K562 (cell line): ENCODE measurements at regions not wholly inside any gene's neighbourhood (a gene's known extent, or its start where the extent isn't known, plus 50 kb on each side); places are given as distances from the start of the nearest gene placed in this dataset.

Experiments used
- ATAC-seq: fragments of 200-7000 bp; cut with Tn5 transposase; 3 replicates; pipeline ENCODE4 v1.9.1; 2020; ENCODE audit warnings: moderate library complexity
- BruUV-seq: library from RNA; stranded (reverse); fragments of 400-500 nt; replicated peaks from 2 replicates; lab custom pipeline; 2021; lab: Mats Ljungman, UMichigan
- CTCF ChIA-PET: fragments of 300-600 bp; formaldehyde crosslinking; extraction: SDS; loops from one replicate; lab custom pipeline; 2021; ENCODE audit warnings: low intra/inter-chr PET ratio; lab: Yijun Ruan, JAX
- POLR2A ChIA-PET: fragments of 300-600, 350-650 bp; sonication (Branson Sonifier 250); formaldehyde crosslinking; extraction: SDS; loops from one replicate; lab custom pipeline; 2021; ENCODE audit warnings: antibody characterized with exemption, inconsistent platforms; lab: Yijun Ruan, JAX
- DNase-seq, 4 experiments: peaks; one replicate each; pipeline versions ENCODE4 v3.0.0 to v3.0.0-alpha.2; 2011 to 2018; ENCODE audit warnings: low spot score in 3 of 4, mixed read lengths in 3 of 4; ENCODE audit errors: extremely low read depth in 1 of 4
- FAIRE-seq: peaks from 2 replicates; lab custom pipeline; 2011; peaks lifted over from hg19 to GRCh38; lab: Jason Lieb, UNC
- H2AFZ ChIP-seq: 2 replicates; pipeline ENCODE4 v1.6.0; 2011; ENCODE audit warnings: low read depth, low read length, control low read depth, inconsistent platforms
- H3K27ac ChIP-seq: fragments of 200-600 bp; 3 replicates; pipeline ENCODE4 v1.8.0; 2011; ENCODE audit warnings: low read depth, mild to moderate bottlenecking, control low read depth, inconsistent platforms, low read length, moderate library complexity, mixed read lengths; ENCODE audit errors: extremely low read depth
- H3K27me3 ChIP-seq, 2 experiments: fragments of 300-600 bp in 1 of 2; 2 replicates in 1 of 2; 3 replicates in 1 of 2; pipeline versions ENCODE4 v1.6.0 to v1.8.0; 2011; ENCODE audit warnings: inconsistent platforms in 2 of 2, low read length in 2 of 2, mild to moderate bottlenecking in 1 of 2, mixed read lengths in 1 of 2, moderate library complexity in 1 of 2; ENCODE audit not compliant: control insufficient read depth in 2 of 2, insufficient read depth in 2 of 2
- H3K36me3 ChIP-seq: fragments of 300-600 bp; 3 replicates; pipeline ENCODE4 v1.8.0; 2011; ENCODE audit warnings: mild to moderate bottlenecking, low read length, inconsistent platforms; ENCODE audit not compliant: control insufficient read depth, insufficient read depth
- H3K4me1 ChIP-seq, 2 experiments: fragments of 200-600 bp in 1 of 2; replicated peaks in 1 of 2; 2 replicates in 1 of 2; 3 replicates in 1 of 2; pipeline versions ENCODE4 v1.5.1 to v1.8.0; 2011; ENCODE audit warnings: inconsistent platforms in 2 of 2, low read length in 2 of 2, mild to moderate bottlenecking in 1 of 2, mixed read lengths in 1 of 2, moderate library complexity in 1 of 2; ENCODE audit not compliant: control insufficient read depth in 2 of 2, insufficient read depth in 2 of 2
- H3K4me2 ChIP-seq: 2 replicates; pipeline ENCODE4 v1.6.1; 2011; ENCODE audit warnings: low read length, control low read depth, inconsistent platforms, mixed read lengths; ENCODE audit not compliant: insufficient read depth
- H3K4me3 ChIP-seq: fragments of 200-600 bp; sonication (generic), shearing (Covaris generic); 2 replicates; pipeline ENCODE4 v1.5.1; 2016; ENCODE audit warnings: control low read depth, inconsistent platforms
- H3K79me2 ChIP-seq: fragments of 200-600 bp; 3 replicates; pipeline ENCODE4 v1.8.0; 2011; ENCODE audit warnings: low read length, inconsistent platforms; ENCODE audit not compliant: control insufficient read depth, insufficient read depth
- H3K9ac ChIP-seq, 2 experiments: 2 replicates each; pipeline versions ENCODE4 v1.6.0 to v1.6.1; 2011; ENCODE audit warnings: low read depth in 2 of 2, low read length in 2 of 2, control low read depth in 1 of 2, inconsistent platforms in 1 of 2, mild to moderate bottlenecking in 1 of 2, mixed read lengths in 1 of 2; ENCODE audit not compliant: insufficient read depth in 1 of 2
- H3K9me1 ChIP-seq: one replicate; pipeline ENCODE4 v1.6.0; 2011; ENCODE audit warnings: inconsistent platforms, mild to moderate bottlenecking, low read length, moderate library complexity; ENCODE audit not compliant: control insufficient read depth, insufficient read depth
- H3K9me3 ChIP-seq: replicated peaks from 2 replicates; pipeline ENCODE4 v1.5.1; 2011; ENCODE audit warnings: low read depth, low read length, inconsistent platforms; ENCODE audit not compliant: control insufficient read depth, insufficient read depth
- H4K20me1 ChIP-seq: replicated peaks from 2 replicates; pipeline ENCODE4 v1.6.1; 2011; ENCODE audit warnings: low read length, inconsistent platforms, mixed read lengths; ENCODE audit not compliant: control insufficient read depth, insufficient read depth
- ATF7 ChIP-seq: fragments of 450-650 bp; IDR thresholded peaks from 2 replicates; pipeline ENCODE4 v1.7.1; 2014; ENCODE audit warnings: mild to moderate bottlenecking, moderate library complexity
- BCOR ChIP-seq: fragments of 450-650 bp; IDR thresholded peaks from 2 replicates; pipeline ENCODE4 v1.6.1; 2016
- CREBBP ChIP-seq: IDR thresholded peaks from one replicate; pipeline ENCODE4 v1.6.1; 2012; ENCODE audit warnings: low read depth, mild to moderate bottlenecking, control low read depth, inconsistent platforms, low read length
- GABPB1 ChIP-seq: sonication (generic); formaldehyde crosslinking; IDR thresholded peaks from 2 replicates; pipeline ENCODE4 v1.8.0; 2022; ENCODE audit warnings: mild to moderate bottlenecking, missing genetic modification reagents
- LCOR ChIP-seq: sonication (generic); formaldehyde crosslinking; IDR thresholded peaks from 2 replicates; pipeline ENCODE4 v1.8.0; 2022; ENCODE audit warnings: mild to moderate bottlenecking, missing genetic modification reagents
- MCM2 ChIP-seq: fragments of 450-650 bp; IDR thresholded peaks from 2 replicates; pipeline ENCODE4 v1.6.1; 2017; ENCODE audit warnings: low read depth, mild to moderate bottlenecking
- NKRF ChIP-seq: fragments of 450-650 bp; IDR thresholded peaks from 2 replicates; pipeline ENCODE4 v1.6.1; 2016; ENCODE audit warnings: borderline replicate concordance
- PML ChIP-seq: IDR thresholded peaks from 2 replicates; pipeline ENCODE4 v1.6.1; 2012; ENCODE audit warnings: low read length, inconsistent platforms
- POLR2G ChIP-seq: fragments of 200-400 bp; formaldehyde crosslinking; IDR thresholded peaks from 2 replicates; pipeline ENCODE4 v1.6.1; 2017; ENCODE audit warnings: low read depth, mild to moderate bottlenecking, antibody characterized with exemption, low read length, moderate library complexity
- SNRNP70 ChIP-seq: fragments of 200-400 bp; formaldehyde crosslinking; optimal IDR thresholded peaks from 2 replicates; pipeline ENCODE3; 2017; ENCODE audit warnings: low read depth, low read length
- TAF15 ChIP-seq: fragments of 200-400 bp; formaldehyde crosslinking; IDR thresholded peaks from 2 replicates; pipeline ENCODE4 v1.6.1; 2017; ENCODE audit warnings: mild to moderate bottlenecking, low read depth, low read length, moderate library complexity
- UBTF ChIP-seq, 2 experiments: IDR thresholded peaks; 2 replicates each; pipeline ENCODE4 v1.6.1; 2012; ENCODE audit warnings: improper control_type of control experiment in 2 of 2, low read depth in 2 of 2, low read length in 2 of 2, borderline replicate concordance in 1 of 2
- ZNF280B ChIP-seq: fragments of 250-450 bp; sonication (Bioruptor Pico); IDR thresholded peaks from 2 replicates; pipeline ENCODE4 v1.5.1; 2021; ENCODE audit warnings: mild to moderate bottlenecking
- ZNF717 ChIP-seq: fragments of 250-450 bp; sonication (Bioruptor Pico); IDR thresholded peaks from 2 replicates; pipeline ENCODE4 v1.5.0; 2021
- ZNF785 ChIP-seq: fragments of 250-450 bp; sonication (Bioruptor Pico); IDR thresholded peaks from 2 replicates; pipeline ENCODE4 v1.4.0; 2020; ENCODE audit warnings: mild to moderate bottlenecking
- ZSCAN32 ChIP-seq: fragments of 450-650 bp; formaldehyde crosslinking; IDR thresholded peaks from 2 replicates; pipeline ENCODE4 v1.4.0; 2020; ENCODE audit warnings: mild to moderate bottlenecking, moderate library complexity
- WGBS: fragments of 100-300 bp; shearing (Covaris generic); methylation state at CpG from one replicate; pipeline ENCODE4 v1.1.6; 2016; ENCODE audit warnings: low coverage, mixed read lengths; ENCODE audit not compliant: insufficient coverage; ENCODE audit errors: missing lambda C conversion rate; 5-methylcytosine and 5-hydroxymethylcytosine counted together
- in situ Hi-C: fragments of 300-500 bp; cut with MboI; formaldehyde crosslinking; loops from 4 replicates; pipeline ENCODE4 v1.15.0; 2018; ENCODE audit warnings: inconsistent platforms, mixed read lengths
- intact Hi-C: fragments of 100-400 bp; cut with micrococcal nuclease; formaldehyde crosslinking; loops from 2 replicates; pipeline ENCODE4 v1.14.2; 2022
- TF ChIP-seq, protein P1 (sequence below): sonication (generic); formaldehyde crosslinking; IDR thresholded peaks from 2 replicates; pipeline ENCODE4 v1.8.0; 2022; ENCODE audit warnings: missing genetic modification reagents, mild to moderate bottlenecking, borderline replicate concordance

- Histone ChIP-seq H3K36me3 (no peaks in the 10 kb centered on the region), H3K27ac (no peak overlapping the region), H3K4me1 (no peaks in the 10 kb centered on the region), H3K27me3 (peaks cover 8 to 40% of the 10 kb centered on the region in 2 experiments; a peak in 3 of 5 replicates), H3K9me1 (no peaks in the 10 kb centered on the region), H3K4me2 (no peak overlapping the region), H2AFZ (no peak overlapping the region), H3K79me2 (no peaks in the 10 kb centered on the region), H3K4me3 (no peak overlapping the region), H3K9ac (no peak overlapping the region), H3K9me3 (0 out of 2 replicates have a peak, but pooled peaks cover 3% of the 10 kb centered on the region), H4K20me1 (peaks cover 3% of the 10 kb centered on the region; the same call in 1 of the 2 replicates)
- ATAC-seq (no peak), FAIRE-seq (no peak), DNase-seq (no peak)
- ChIA-PET POLR2A (interaction anchor here (0.7 kb wide), 1 partner anchor 9 kb away, joined by 3 read pairs; no protein-coding TSS in a partner anchor), CTCF (no interaction called here)
- BruUV-seq: no TSS peak
- in situ Hi-C loops: loop anchor here (10.0 kb wide), 1 partner anchor 413 kb away; no protein-coding TSS in a partner anchor
- WGBS: 1% methylated on average over 18 of the region's 18 CpGs
- intact Hi-C loops: no loop called here
- TF ChIP-seq ZNF717 (CRISPR knock-in tag): no peak
- no peak for TF ChIP-seq POLR2G
- no peak for TF ChIP-seq ATF7
- TF ChIP-seq BCOR: no peak
- no peak for TF ChIP-seq NKRF
- no peak for TF ChIP-seq SNRNP70
- TF ChIP-seq, protein P1, sequence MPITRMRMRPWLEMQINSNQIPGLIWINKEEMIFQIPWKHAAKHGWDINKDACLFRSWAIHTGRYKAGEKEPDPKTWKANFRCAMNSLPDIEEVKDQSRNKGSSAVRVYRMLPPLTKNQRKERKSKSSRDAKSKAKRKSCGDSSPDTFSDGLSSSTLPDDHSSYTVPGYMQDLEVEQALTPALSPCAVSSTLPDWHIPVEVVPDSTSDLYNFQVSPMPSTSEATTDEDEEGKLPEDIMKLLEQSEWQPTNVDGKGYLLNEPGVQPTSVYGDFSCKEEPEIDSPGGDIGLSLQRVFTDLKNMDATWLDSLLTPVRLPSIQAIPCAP: no peak
- no peak for TF ChIP-seq UBTF (IDR thresholded peaks at IDR 0.05; ENCODE audit: borderline replicate concordance in 1 of 2, low read depth in 2 of 2, low read length in 2 of 2)
- TF ChIP-seq ZNF785 (CRISPR knock-in tag): no peak
- TF ChIP-seq GABPB1 (CRISPR knock-in tag): no peak
- no peak for TF ChIP-seq PML
- no peak for TF ChIP-seq LCOR (CRISPR knock-in tag)
- no peak for TF ChIP-seq CREBBP
- TF ChIP-seq MCM2: no peak
- no peak for TF ChIP-seq ZSCAN32 (CRISPR knock-in tag)
- no peak for TF ChIP-seq ZNF280B (CRISPR knock-in tag)
- no peak for TF ChIP-seq TAF15
These were observed 490.9 kb downstream of the NPHP4 start for GRCh38 chr1:5501206-5501930.
